A673 (cell line): ENCODE measurements at regions not wholly inside any gene's neighbourhood (a gene's known extent, or its start where the extent isn't known, plus 50 kb on each side); places are given as distances from the start of the nearest gene placed in this dataset.

Source experiments
- BruUV-seq: library from RNA; stranded (reverse); fragments of 400-500 nt; replicated peaks from 2 replicates; lab custom pipeline; 2021; lab: Mats Ljungman, UMichigan
- CTCF ChIA-PET: fragments of 300-600 bp; sonication (Branson Sonifier 250); formaldehyde crosslinking; loops from one replicate; lab custom pipeline; 2022; ENCODE audit warnings: antibody characterized with exemption; lab: Charles Lee
- POLR2A ChIA-PET: fragments of 300-600 bp; sonication (Branson Sonifier 250); formaldehyde crosslinking; loops from one replicate; lab custom pipeline; 2022; ENCODE audit warnings: antibody characterized with exemption; ENCODE audit not compliant: low non-redundant PET; lab: Charles Lee
- DNase-seq: peaks from one replicate; pipeline ENCODE4 v3.0.0-alpha.2; 2015; ENCODE audit warnings: low spot score
- H3K27ac ChIP-seq: fragments of 200-600 bp; sonication (generic); 2 replicates; pipeline ENCODE4 v1.5.1; 2016; ENCODE audit warnings: mixed run types, low read depth, mild to moderate bottlenecking, mixed read lengths, antibody characterized with exemption, low read length; ENCODE audit not compliant: poor library complexity, severe bottlenecking
- H3K27me3 ChIP-seq: fragments of 200-600 bp; sonication (generic); replicated peaks from 2 replicates; pipeline ENCODE4 v1.6.1; 2017; ENCODE audit warnings: mixed run types, low read depth, mild to moderate bottlenecking, mixed read lengths, antibody characterized with exemption, low read length; ENCODE audit not compliant: insufficient read depth, poor library complexity
- H3K36me3 ChIP-seq: fragments of 200-600 bp; sonication (generic); 2 replicates; pipeline ENCODE4 v1.6.1; 2016; ENCODE audit warnings: mixed run types, mild to moderate bottlenecking, mixed read lengths, antibody characterized with exemption, low read length; ENCODE audit not compliant: insufficient read depth, poor library complexity, severe bottlenecking
- H3K4me1 ChIP-seq: fragments of 200-600 bp; sonication (generic); 2 replicates; pipeline ENCODE4 v1.6.1; 2017; ENCODE audit warnings: mixed run types, mild to moderate bottlenecking, mixed read lengths, antibody characterized with exemption, low read length; ENCODE audit not compliant: insufficient read depth, poor library complexity, severe bottlenecking
- H3K4me3 ChIP-seq: fragments of 200-600 bp; sonication (generic); 2 replicates; pipeline ENCODE4 v1.5.1; 2016; ENCODE audit warnings: low read depth, mixed run types, mild to moderate bottlenecking, mixed read lengths, low read length; ENCODE audit not compliant: poor library complexity, severe bottlenecking
- H3K9me3 ChIP-seq: fragments of 200-600 bp; sonication (generic); 2 replicates; pipeline ENCODE4 v1.6.1; 2016; ENCODE audit warnings: mixed run types, low read depth, mild to moderate bottlenecking, mixed read lengths, antibody characterized with exemption, low read length; ENCODE audit not compliant: poor library complexity, severe bottlenecking
- EZH2 ChIP-seq: fragments of 200-600 bp; sonication (generic); IDR thresholded peaks from 2 replicates; pipeline ENCODE4 v1.6.1; 2017; ENCODE audit warnings: borderline replicate concordance, low read depth, mild to moderate bottlenecking, mixed read lengths, antibody characterized with exemption, low read length; ENCODE audit not compliant: poor library complexity, severe bottlenecking
- intact Hi-C: fragments of 100-400 bp; cut with micrococcal nuclease; formaldehyde crosslinking; loops from one replicate; pipeline ENCODE4 v1.10.0; 2022; ENCODE audit not compliant: unreplicated experiment
- TF ChIP-seq, protein P1 (sequence below): fragments of 300-800, 200-600 bp; sonication (generic); conservative IDR thresholded peaks from 2 replicates; pipeline ENCODE4 v1.5.1; 2017; ENCODE audit warnings: low read depth, mild to moderate bottlenecking, antibody characterized with exemption, low read length, moderate library complexity, mixed read lengths

DNA sequence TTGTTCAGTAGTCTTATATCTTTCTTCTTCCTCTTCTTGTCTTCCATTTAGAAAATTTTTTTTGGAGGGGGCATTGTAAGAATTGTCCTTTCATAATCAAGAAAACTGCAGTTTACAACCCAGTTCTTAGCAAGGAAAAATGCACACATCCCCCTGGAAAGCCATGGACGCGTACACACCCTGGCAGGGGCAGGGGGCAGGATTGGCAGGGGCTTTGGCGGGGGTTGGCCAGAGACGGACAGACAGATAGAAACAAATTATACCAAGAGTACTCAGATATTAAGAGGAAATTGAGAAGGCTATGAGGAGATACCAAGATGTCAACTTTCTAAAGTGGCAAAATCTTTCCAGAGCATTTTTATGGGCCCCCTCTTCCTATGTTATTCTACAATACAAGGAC lies 322.5 kb upstream of the CPXCR1 start:
- Histone ChIP-seq H3K27ac (no peak overlapping the region), H3K36me3 (no peaks in the 10 kb centered on the region), H3K27me3 (no peaks in the 10 kb centered on the region), H3K9me3 (peaks cover 4% of the 10 kb centered on the region), H3K4me1 (no peaks in the 10 kb centered on the region), H3K4me3 (no peak overlapping the region)
- POLR2A ChIA-PET, result no interaction called here
- CTCF ChIA-PET, result no interaction called here
- TF ChIP-seq EZH2, result no peak
- TF ChIP-seq, protein P1, sequence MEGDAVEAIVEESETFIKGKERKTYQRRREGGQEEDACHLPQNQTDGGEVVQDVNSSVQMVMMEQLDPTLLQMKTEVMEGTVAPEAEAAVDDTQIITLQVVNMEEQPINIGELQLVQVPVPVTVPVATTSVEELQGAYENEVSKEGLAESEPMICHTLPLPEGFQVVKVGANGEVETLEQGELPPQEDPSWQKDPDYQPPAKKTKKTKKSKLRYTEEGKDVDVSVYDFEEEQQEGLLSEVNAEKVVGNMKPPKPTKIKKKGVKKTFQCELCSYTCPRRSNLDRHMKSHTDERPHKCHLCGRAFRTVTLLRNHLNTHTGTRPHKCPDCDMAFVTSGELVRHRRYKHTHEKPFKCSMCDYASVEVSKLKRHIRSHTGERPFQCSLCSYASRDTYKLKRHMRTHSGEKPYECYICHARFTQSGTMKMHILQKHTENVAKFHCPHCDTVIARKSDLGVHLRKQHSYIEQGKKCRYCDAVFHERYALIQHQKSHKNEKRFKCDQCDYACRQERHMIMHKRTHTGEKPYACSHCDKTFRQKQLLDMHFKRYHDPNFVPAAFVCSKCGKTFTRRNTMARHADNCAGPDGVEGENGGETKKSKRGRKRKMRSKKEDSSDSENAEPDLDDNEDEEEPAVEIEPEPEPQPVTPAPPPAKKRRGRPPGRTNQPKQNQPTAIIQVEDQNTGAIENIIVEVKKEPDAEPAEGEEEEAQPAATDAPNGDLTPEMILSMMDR, result no peak
- no TSS peak for BruUV-seq
- intact Hi-C loops, result no loop called here
- no peak for DNase-seq

DNA sequence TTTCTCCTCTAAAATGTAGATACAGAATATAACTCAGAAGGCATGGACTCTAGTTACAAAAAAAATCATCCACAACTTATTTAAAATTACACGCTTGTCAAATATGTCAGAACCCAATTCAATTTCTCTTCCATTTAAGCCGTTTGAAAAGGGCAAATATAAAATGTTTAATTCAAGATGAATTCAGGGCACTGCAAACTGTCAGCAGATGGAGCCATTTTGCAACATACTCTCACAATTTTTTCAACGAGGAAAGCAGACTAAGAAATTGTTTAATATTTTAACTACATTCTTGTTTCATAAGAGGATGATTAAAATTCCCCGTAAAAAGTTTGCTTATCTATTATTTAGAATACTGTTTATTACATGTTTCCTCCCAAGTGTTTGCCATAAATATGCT lies 321.3 kb upstream of the CPXCR1 start:
- TF ChIP-seq, protein P1, result 0 out of 2 replicates have a peak, but pooled peaks have one; percentile 28
- TF ChIP-seq EZH2, result no peak
- no peaks in the 10 kb centered on the region for H3K4me1 ChIP-seq
- CTCF ChIA-PET, result no interaction called here
- H3K27me3 ChIP-seq, result no peaks in the 10 kb centered on the region
- no TSS peak for BruUV-seq
- H3K36me3 ChIP-seq, result no peaks in the 10 kb centered on the region
- POLR2A ChIA-PET, result no interaction called here
- H3K9me3 ChIP-seq, result peaks cover 4% of the 10 kb centered on the region
- no peak overlapping the region for H3K27ac ChIP-seq
- no peak overlapping the region for H3K4me3 ChIP-seq
- intact Hi-C loops, result no loop called here
- DNase-seq, result peak; percentile 0

DNA sequence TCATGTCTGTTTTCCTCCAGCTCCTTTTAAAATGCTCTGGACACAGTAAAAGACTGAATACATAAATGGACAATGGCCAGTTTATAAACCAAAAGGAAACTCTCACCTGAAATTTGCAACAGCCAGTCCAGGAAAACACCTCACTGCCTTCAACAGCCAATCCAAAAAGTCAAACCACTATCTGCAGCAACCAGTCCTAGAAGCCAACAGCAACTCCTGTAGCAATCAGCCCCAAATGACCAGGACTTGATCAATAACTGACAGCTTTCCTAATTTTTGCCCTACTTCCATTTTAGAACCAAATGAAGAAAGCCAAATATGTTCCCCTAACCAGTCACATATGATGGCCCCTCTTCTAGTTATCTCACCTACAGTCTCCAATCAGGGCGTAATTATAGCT lies 309.5 kb upstream of the CPXCR1 start:
- Histone ChIP-seq H3K27ac (no peak overlapping the region), H3K9me3 (no peaks in the 10 kb centered on the region), H3K36me3 (no peaks in the 10 kb centered on the region), H3K4me1 (no peaks in the 10 kb centered on the region), H3K4me3 (no peak overlapping the region), H3K27me3 (no peaks in the 10 kb centered on the region)
- intact Hi-C loops, result no loop called here
- ChIA-PET CTCF (no interaction called here), POLR2A (no interaction called here)
- BruUV-seq, result no TSS peak
- DNase-seq, result no peak
- TF ChIP-seq EZH2, result no peak
- TF ChIP-seq, protein P1, result no peak
